HCT116 (cell line): ENCODE measurements at regions not wholly inside any gene's neighbourhood (a gene's known extent, or its start where the extent isn't known, plus 50 kb on each side); places are given as distances from the start of the nearest gene placed in this dataset.
A peak's percentile ranks its signal among the peaks of the same experiment; 100 is the strongest.

Source experiments
- ATAC-seq: fragments of 200-7000 bp; cut with Tn5 transposase; 2 replicates; pipeline ENCODE4 v1.9.1; 2020; ENCODE audit warnings: mild to moderate bottlenecking, moderate library complexity
- BruUV-seq: library from RNA; stranded (reverse); fragments of 400-500 nt; replicated peaks from 2 replicates; lab custom pipeline; 2021; lab: Mats Ljungman, UMichigan
- CTCF ChIA-PET: fragments of 300-600 bp; sonication (Branson Sonifier 250); formaldehyde crosslinking; loops from one replicate; lab custom pipeline; 2021; ENCODE audit warnings: antibody characterized with exemption; lab: Charles Lee
- POLR2A ChIA-PET: fragments of 300-600, 350-600 bp; sonication (Branson Sonifier 250); formaldehyde crosslinking; loops from one replicate; lab custom pipeline; 2021; ENCODE audit warnings: antibody characterized with exemption; lab: Charles Lee
- RAD21 ChIA-PET, 2 experiments: fragments of 300-600 bp; sonication (Branson Sonifier 250); formaldehyde crosslinking; loops; one replicate each; lab custom pipeline; 2023; ENCODE audit warnings: low total read pairs in 2 of 2; ENCODE audit not compliant: uncharacterized antibody in 2 of 2, unreplicated experiment in 2 of 2, low non-redundant PET in 1 of 2; lab: Charles Lee
- DNase-seq: peaks from one replicate; pipeline ENCODE4 v3.0.0-alpha.2; 2010; ENCODE audit warnings: low read depth, low spot score
- H2AFZ ChIP-seq: fragments of 200-600 bp; shearing (Covaris generic), sonication (generic); 2 replicates; pipeline ENCODE4 v1.6.1; 2017; ENCODE audit warnings: low read depth, mixed run types, mixed read lengths, antibody characterized with exemption, low read length; ENCODE audit not compliant: poor library complexity, severe bottlenecking
- H3K27ac ChIP-seq: 2 replicates; pipeline ENCODE4 v1.5.1; 2012; ENCODE audit warnings: low read depth, low read length
- H3K27me3 ChIP-seq: fragments of 200-600 bp; sonication (generic); 2 replicates; pipeline ENCODE4 v1.6.1; 2016; ENCODE audit warnings: mixed run types, low read length, mixed read lengths; ENCODE audit not compliant: insufficient read depth
- H3K36me3 ChIP-seq, 2 experiments: fragments of 200-500 bp in 1 of 2; fragments of 200-600 bp in 1 of 2; sonication (Bioruptor generic) in 1 of 2; sonication (generic) in 1 of 2; 2 replicates each; pipeline versions ENCODE4 v1.5.1 to v1.6.1; 2014 to 2016; ENCODE audit warnings: low read length in 2 of 2, inconsistent platforms in 1 of 2, mixed read lengths in 1 of 2, mixed run types in 1 of 2; ENCODE audit not compliant: insufficient read depth in 2 of 2, control insufficient read depth in 1 of 2
- H3K4me1 ChIP-seq, 2 experiments: fragments of 200-600 bp in 1 of 2; sonication (generic) in 1 of 2; 2 replicates each; pipeline versions ENCODE4 v1.5.1 to v1.6.1; 2012 to 2017; ENCODE audit warnings: low read length in 2 of 2, inconsistent platforms in 1 of 2, mild to moderate bottlenecking in 1 of 2, mixed read lengths in 1 of 2, mixed run types in 1 of 2, moderate library complexity in 1 of 2; ENCODE audit not compliant: insufficient read depth in 2 of 2, control insufficient read depth in 1 of 2
- H3K4me2 ChIP-seq: fragments of 200-600 bp; sonication (generic); 2 replicates; pipeline ENCODE4 v1.6.1; 2017; ENCODE audit warnings: mixed run types, low read length, mixed read lengths
- H3K4me3 ChIP-seq, 2 experiments: fragments of 200-600 bp in 1 of 2; sonication (generic) in 1 of 2; replicated peaks in 1 of 2; 2 replicates each; pipeline ENCODE4 v1.5.1; 2011 to 2016; ENCODE audit warnings: low read length in 2 of 2, control low read depth in 1 of 2, low read depth in 1 of 2, mild to moderate bottlenecking in 1 of 2, mixed read lengths in 1 of 2, mixed run types in 1 of 2
- H3K79me2 ChIP-seq: fragments of 200-600 bp; sonication (generic); 2 replicates; pipeline ENCODE4 v1.6.1; 2017; ENCODE audit warnings: mild to moderate bottlenecking, mixed run types, low read length, moderate library complexity, mixed read lengths; ENCODE audit not compliant: insufficient read depth
- H3K9ac ChIP-seq: fragments of 200-600 bp; sonication (generic); 2 replicates; pipeline ENCODE4 v1.6.1; 2016; ENCODE audit warnings: low read length, mixed read lengths
- H3K9me2 ChIP-seq: fragments of 200-600 bp; sonication (generic), shearing (Covaris generic); 2 replicates; pipeline ENCODE4 v1.6.1; 2017; ENCODE audit warnings: mixed run types, mild to moderate bottlenecking, moderate library complexity; ENCODE audit not compliant: insufficient read depth
- H3K9me3 ChIP-seq, 2 experiments: fragments of 200-500 bp in 1 of 2; fragments of 200-600 bp in 1 of 2; sonication (Bioruptor generic) in 1 of 2; sonication (generic) in 1 of 2; 2 replicates each; pipeline ENCODE4 v1.6.1; 2014 to 2017; ENCODE audit warnings: low read length in 2 of 2, mixed read lengths in 2 of 2, inconsistent platforms in 1 of 2, low read depth in 1 of 2, mild to moderate bottlenecking in 1 of 2, mixed run types in 1 of 2, moderate library complexity in 1 of 2; ENCODE audit not compliant: control insufficient read depth in 1 of 2, insufficient read depth in 1 of 2
- H4K20me1 ChIP-seq: fragments of 200-600 bp; sonication (generic), shearing (Covaris generic); 2 replicates; pipeline ENCODE4 v1.6.1; 2017; ENCODE audit warnings: mixed run types, mild to moderate bottlenecking, moderate library complexity; ENCODE audit not compliant: insufficient read depth
- CBX3 ChIP-seq: IDR thresholded peaks from 2 replicates; pipeline ENCODE4 v1.6.1; 2012; ENCODE audit warnings: low read depth
- FOSL1 ChIP-seq: IDR thresholded peaks from 2 replicates; pipeline ENCODE4 v1.6.1; 2012; ENCODE audit warnings: low read depth
- JUND ChIP-seq: IDR thresholded peaks from 2 replicates; pipeline ENCODE4 v1.6.1; 2012
- POLR2AphosphoS5 ChIP-seq: IDR thresholded peaks from 2 replicates; pipeline ENCODE4 v1.6.1; 2011; ENCODE audit warnings: mild to moderate bottlenecking, low read depth, low read length, moderate library complexity
- RAD21 ChIP-seq: IDR thresholded peaks from 2 replicates; pipeline ENCODE4 v1.6.1; 2012; ENCODE audit warnings: low read depth, mild to moderate bottlenecking
- YY1 ChIP-seq: IDR thresholded peaks from 2 replicates; pipeline ENCODE4 v1.6.1; 2011; ENCODE audit warnings: low read length, low read depth, moderate library complexity, mild to moderate bottlenecking; ENCODE audit not compliant: insufficient replicate concordance; ENCODE audit errors: extremely low read depth
- intact Hi-C: fragments of 100-400 bp; cut with micrococcal nuclease; formaldehyde crosslinking; loops from 2 replicates; pipeline ENCODE4 v1.10.0; 2022
- TF ChIP-seq, protein P1 (sequence below): IDR thresholded peaks from 2 replicates; pipeline ENCODE4 v1.6.1; 2012; ENCODE audit warnings: low read depth
- TF ChIP-seq, protein P2 (sequence below): IDR thresholded peaks from 2 replicates; pipeline ENCODE4 v1.6.1; 2012

DNA sequence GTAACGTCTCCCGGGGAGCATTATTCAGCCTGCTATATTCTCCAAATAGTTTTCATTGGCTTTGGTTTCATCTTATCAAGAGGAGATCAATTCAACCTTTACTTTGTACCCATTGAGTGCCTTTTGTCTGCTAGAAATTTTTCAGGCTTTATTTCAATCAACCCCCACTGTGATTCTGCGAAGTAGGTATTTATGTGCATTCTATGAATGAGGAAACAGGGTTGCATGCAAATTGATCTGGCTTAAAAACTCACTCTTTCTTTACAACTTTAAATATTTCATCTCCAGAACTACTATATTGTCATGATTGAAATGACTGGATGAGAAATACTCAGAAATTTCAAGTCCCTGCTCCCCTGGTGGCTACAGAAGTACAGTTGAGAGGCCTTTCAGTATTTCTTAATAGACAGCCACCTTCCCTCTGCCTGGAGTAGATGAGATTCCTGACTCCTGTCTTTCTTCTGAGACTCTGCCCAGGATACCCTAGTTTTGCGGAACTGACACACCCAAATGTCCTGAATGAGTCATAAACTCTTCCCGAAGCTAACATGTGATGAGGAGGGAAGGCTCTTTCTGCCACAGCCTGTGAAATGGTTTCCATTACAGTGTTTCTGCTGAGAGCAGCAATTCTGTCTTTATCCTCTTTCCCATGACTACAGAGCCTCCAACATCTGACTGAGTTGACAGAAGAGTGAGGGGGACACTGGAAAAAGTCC, 52.6 kb upstream of the TNC start:
- Histone ChIP-seq H3K4me3 (0 out of 4 replicates have a peak overlapping the region, but pooled peaks of 1 of the 2 experiments have one; percentile 5), H3K4me2 (peak overlapping the region; percentile 57), H3K9me2 (no peaks in the 10 kb centered on the region), H3K79me2 (no peaks in the 10 kb centered on the region), H2AFZ (peak overlapping the region; percentile 59), H4K20me1 (no peaks in the 10 kb centered on the region), H3K27ac (no peak overlapping the region), H3K27me3 (no peaks in the 10 kb centered on the region), H3K36me3 (no peaks in the 10 kb centered on the region), H3K4me1 (peaks cover 12 to 33% of the 10 kb centered on the region in 2 experiments), H3K9ac (no peak overlapping the region), H3K9me3 (no peaks in the 10 kb centered on the region)
- POLR2A ChIA-PET = no interaction called here
- RAD21 ChIA-PET = no interaction called here
- intact Hi-C loops = no loop called here
- DNase-seq (peak; percentile 48), ATAC-seq (peak; percentile 87)
- CTCF ChIA-PET = no interaction called here
- BruUV-seq = no TSS peak
- TF ChIP-seq JUND (peak; percentile 59), YY1 (peak; percentile 30), FOSL1 (peak; percentile 68), POLR2AphosphoS5 (0 out of 2 replicates have a peak, but pooled peaks have one; percentile 16), RAD21 (no peak), CBX3 (peak; percentile 58; the same call in 1 of the 2 replicates)
- TF ChIP-seq, protein P1, sequence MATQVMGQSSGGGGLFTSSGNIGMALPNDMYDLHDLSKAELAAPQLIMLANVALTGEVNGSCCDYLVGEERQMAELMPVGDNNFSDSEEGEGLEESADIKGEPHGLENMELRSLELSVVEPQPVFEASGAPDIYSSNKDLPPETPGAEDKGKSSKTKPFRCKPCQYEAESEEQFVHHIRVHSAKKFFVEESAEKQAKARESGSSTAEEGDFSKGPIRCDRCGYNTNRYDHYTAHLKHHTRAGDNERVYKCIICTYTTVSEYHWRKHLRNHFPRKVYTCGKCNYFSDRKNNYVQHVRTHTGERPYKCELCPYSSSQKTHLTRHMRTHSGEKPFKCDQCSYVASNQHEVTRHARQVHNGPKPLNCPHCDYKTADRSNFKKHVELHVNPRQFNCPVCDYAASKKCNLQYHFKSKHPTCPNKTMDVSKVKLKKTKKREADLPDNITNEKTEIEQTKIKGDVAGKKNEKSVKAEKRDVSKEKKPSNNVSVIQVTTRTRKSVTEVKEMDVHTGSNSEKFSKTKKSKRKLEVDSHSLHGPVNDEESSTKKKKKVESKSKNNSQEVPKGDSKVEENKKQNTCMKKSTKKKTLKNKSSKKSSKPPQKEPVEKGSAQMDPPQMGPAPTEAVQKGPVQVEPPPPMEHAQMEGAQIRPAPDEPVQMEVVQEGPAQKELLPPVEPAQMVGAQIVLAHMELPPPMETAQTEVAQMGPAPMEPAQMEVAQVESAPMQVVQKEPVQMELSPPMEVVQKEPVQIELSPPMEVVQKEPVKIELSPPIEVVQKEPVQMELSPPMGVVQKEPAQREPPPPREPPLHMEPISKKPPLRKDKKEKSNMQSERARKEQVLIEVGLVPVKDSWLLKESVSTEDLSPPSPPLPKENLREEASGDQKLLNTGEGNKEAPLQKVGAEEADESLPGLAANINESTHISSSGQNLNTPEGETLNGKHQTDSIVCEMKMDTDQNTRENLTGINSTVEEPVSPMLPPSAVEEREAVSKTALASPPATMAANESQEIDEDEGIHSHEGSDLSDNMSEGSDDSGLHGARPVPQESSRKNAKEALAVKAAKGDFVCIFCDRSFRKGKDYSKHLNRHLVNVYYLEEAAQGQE = no peak
- TF ChIP-seq, protein P2, sequence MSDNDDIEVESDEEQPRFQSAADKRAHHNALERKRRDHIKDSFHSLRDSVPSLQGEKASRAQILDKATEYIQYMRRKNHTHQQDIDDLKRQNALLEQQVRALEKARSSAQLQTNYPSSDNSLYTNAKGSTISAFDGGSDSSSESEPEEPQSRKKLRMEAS = no peak
- TF ChIP-seq, all 23 proteins: peak for 5
